ENCODE measurements at regions not wholly inside any gene's neighbourhood (a gene's known extent, or its start where the extent isn't known, plus 50 kb on each side); places are given as distances from the start of the nearest gene placed in this dataset.

GRCh38 chr6:74070091-74070490 is 374.1 kb downstream of the CD109 start:
- no peak overlapping the region for H3K27ac ChIP-seq (ENCODE audit: low read depth in 1 of 3, low read length in 2 of 3)
- 65 to 85% (median 67%) methylated on average over 1 of the region's 1 CpG for WGBS, 3 donors
- H3K9me3 ChIP-seq (ENCODE audit: control insufficient read depth in 2 of 2, insufficient read depth in 1 of 2, low read depth in 1 of 2, low read length in 1 of 2): no peaks in the 10 kb centered on the region
- H3K4me1 ChIP-seq (ENCODE audit: control insufficient read depth in 3 of 3, insufficient read depth in 2 of 3, low read depth in 1 of 3, low read length in 2 of 3): peaks cover 0 to 9% (median 0%) of the 10 kb centered on the region in 3 donors
- DNase-seq: no peak
- H3K36me3 ChIP-seq (ENCODE audit: control insufficient read depth in 3 of 3, insufficient read depth in 2 of 3, low read depth in 1 of 3, low read length in 3 of 3): no peaks in the 10 kb centered on the region
- no peak for FAIRE-seq
- H3K4me3 ChIP-seq (ENCODE audit: low read depth in 1 of 3, low read length in 3 of 3): no peak overlapping the region
- H3K27me3 ChIP-seq (ENCODE audit: control insufficient read depth in 3 of 3, insufficient read depth in 3 of 3, low read length in 3 of 3): peaks cover 0 to 2% (median 0%) of the 10 kb centered on the region in 3 donors

GRCh38 chr6:74069089-74069581 is 373.1 kb downstream of the CD109 start:
- FAIRE-seq: no peak
- Histone ChIP-seq H3K4me1 (ENCODE audit: control insufficient read depth in 3 of 3, insufficient read depth in 2 of 3, low read depth in 1 of 3, low read length in 2 of 3) (peaks cover 0 to 9% (median 0%) of the 10 kb centered on the region in 3 donors), H3K4me3 (ENCODE audit: low read depth in 1 of 3, low read length in 3 of 3) (no peak overlapping the region), H3K27ac (ENCODE audit: low read depth in 1 of 3, low read length in 2 of 3) (no peak overlapping the region), H3K36me3 (ENCODE audit: control insufficient read depth in 3 of 3, insufficient read depth in 2 of 3, low read depth in 1 of 3, low read length in 3 of 3) (no peaks in the 10 kb centered on the region), H3K9me3 (ENCODE audit: control insufficient read depth in 2 of 2, insufficient read depth in 1 of 2, low read depth in 1 of 2, low read length in 1 of 2) (no peaks in the 10 kb centered on the region), H3K27me3 (ENCODE audit: control insufficient read depth in 3 of 3, insufficient read depth in 3 of 3, low read length in 3 of 3) (peaks cover 0 to 2% (median 0%) of the 10 kb centered on the region in 3 donors)
- 70 to 76% (median 70%) methylated on average over 4 of the region's 4 CpGs for WGBS, 3 donors
- DNase-seq: no peak

GRCh38 chr6:74066168-74066871 is 370.3 kb downstream of the CD109 start:
- no peak overlapping the region for H3K4me3 ChIP-seq (ENCODE audit: low read depth in 1 of 3, low read length in 3 of 3)
- no peaks in the 10 kb centered on the region for H3K9me3 ChIP-seq (ENCODE audit: control insufficient read depth in 2 of 2, insufficient read depth in 1 of 2, low read depth in 1 of 2, low read length in 1 of 2)
- DNase-seq (no peak), FAIRE-seq (no peak)
- H3K27me3 ChIP-seq (ENCODE audit: control insufficient read depth in 3 of 3, insufficient read depth in 3 of 3, low read length in 3 of 3): peaks cover 0 to 2% (median 0%) of the 10 kb centered on the region in 3 donors
- no peaks in the 10 kb centered on the region for H3K36me3 ChIP-seq (ENCODE audit: control insufficient read depth in 3 of 3, insufficient read depth in 2 of 3, low read depth in 1 of 3, low read length in 3 of 3)
- no peaks in the 10 kb centered on the region for H3K4me1 ChIP-seq (ENCODE audit: control insufficient read depth in 3 of 3, insufficient read depth in 2 of 3, low read depth in 1 of 3, low read length in 2 of 3)
- H3K27ac ChIP-seq (ENCODE audit: low read depth in 1 of 3, low read length in 2 of 3): no peak overlapping the region
- 67 to 69% (median 68%) methylated on average over 10 of the region's 10 CpGs for WGBS, 3 donors

GRCh38 chr6:74065705-74066104 is 369.7 kb downstream of the CD109 start:
- 25 to 47% (median 38%) methylated on average over 1 of the region's 1 CpG for WGBS, 3 donors
- Histone ChIP-seq H3K9me3 (ENCODE audit: control insufficient read depth in 2 of 2, insufficient read depth in 1 of 2, low read depth in 1 of 2, low read length in 1 of 2) (no peaks in the 10 kb centered on the region), H3K27ac (ENCODE audit: low read depth in 1 of 3, low read length in 2 of 3) (no peak overlapping the region), H3K4me1 (ENCODE audit: control insufficient read depth in 3 of 3, insufficient read depth in 2 of 3, low read depth in 1 of 3, low read length in 2 of 3) (no peaks in the 10 kb centered on the region), H3K27me3 (ENCODE audit: control insufficient read depth in 3 of 3, insufficient read depth in 3 of 3, low read length in 3 of 3) (peaks cover 0 to 2% (median 0%) of the 10 kb centered on the region in 3 donors), H3K4me3 (ENCODE audit: low read depth in 1 of 3, low read length in 3 of 3) (no peak overlapping the region), H3K36me3 (ENCODE audit: control insufficient read depth in 3 of 3, insufficient read depth in 2 of 3, low read depth in 1 of 3, low read length in 3 of 3) (no peaks in the 10 kb centered on the region)
- DNase-seq: no peak
- no peak for FAIRE-seq

GRCh38 chr6:74063391-74063790 is 367.4 kb downstream of the CD109 start:
- FAIRE-seq (no peak), DNase-seq (no peak)
- Histone ChIP-seq H3K27me3 (ENCODE audit: control insufficient read depth in 3 of 3, insufficient read depth in 3 of 3, low read length in 3 of 3) (no peaks in the 10 kb centered on the region), H3K9me3 (ENCODE audit: control insufficient read depth in 2 of 2, insufficient read depth in 1 of 2, low read depth in 1 of 2, low read length in 1 of 2) (no peaks in the 10 kb centered on the region), H3K4me3 (ENCODE audit: low read depth in 1 of 3, low read length in 3 of 3) (no peak overlapping the region), H3K27ac (ENCODE audit: low read depth in 1 of 3, low read length in 2 of 3) (no peak overlapping the region), H3K4me1 (ENCODE audit: control insufficient read depth in 3 of 3, insufficient read depth in 2 of 3, low read depth in 1 of 3, low read length in 2 of 3) (no peaks in the 10 kb centered on the region), H3K36me3 (ENCODE audit: control insufficient read depth in 3 of 3, insufficient read depth in 2 of 3, low read depth in 1 of 3, low read length in 3 of 3) (no peaks in the 10 kb centered on the region)

GRCh38 chr6:74061201-74061600 is 365.2 kb downstream of the CD109 start:
- Histone ChIP-seq H3K27me3 (ENCODE audit: control insufficient read depth in 3 of 3, insufficient read depth in 3 of 3, low read length in 3 of 3) (no peaks in the 10 kb centered on the region), H3K36me3 (ENCODE audit: control insufficient read depth in 3 of 3, insufficient read depth in 2 of 3, low read depth in 1 of 3, low read length in 3 of 3) (no peaks in the 10 kb centered on the region), H3K27ac (ENCODE audit: low read depth in 1 of 3, low read length in 2 of 3) (no peak overlapping the region), H3K4me3 (ENCODE audit: low read depth in 1 of 3, low read length in 3 of 3) (no peak overlapping the region), H3K9me3 (ENCODE audit: control insufficient read depth in 2 of 2, insufficient read depth in 1 of 2, low read depth in 1 of 2, low read length in 1 of 2) (no peaks in the 10 kb centered on the region), H3K4me1 (ENCODE audit: control insufficient read depth in 3 of 3, insufficient read depth in 2 of 3, low read depth in 1 of 3, low read length in 2 of 3) (no peaks in the 10 kb centered on the region)
- FAIRE-seq: no peak
- no peak for DNase-seq
- WGBS, 3 donors: 34 to 75% (median 55%) methylated on average over 1 of the region's 1 CpG

- WGBS, 3 donors: 64 to 89% (median 69%) methylated on average over 2 of the region's 2 CpGs
- H3K4me3 ChIP-seq (ENCODE audit: low read depth in 1 of 3, low read length in 3 of 3): no peak overlapping the region
- H3K9me3 ChIP-seq (ENCODE audit: control insufficient read depth in 2 of 2, insufficient read depth in 1 of 2, low read depth in 1 of 2, low read length in 1 of 2): no peaks in the 10 kb centered on the region
- no peaks in the 10 kb centered on the region for H3K27me3 ChIP-seq (ENCODE audit: control insufficient read depth in 3 of 3, insufficient read depth in 3 of 3, low read length in 3 of 3)
- no peak overlapping the region for H3K27ac ChIP-seq (ENCODE audit: low read depth in 1 of 3, low read length in 2 of 3)
- no peaks in the 10 kb centered on the region for H3K36me3 ChIP-seq (ENCODE audit: control insufficient read depth in 3 of 3, insufficient read depth in 2 of 3, low read depth in 1 of 3, low read length in 3 of 3)
- no peaks in the 10 kb centered on the region for H3K4me1 ChIP-seq (ENCODE audit: control insufficient read depth in 3 of 3, insufficient read depth in 2 of 3, low read depth in 1 of 3, low read length in 2 of 3)
- DNase-seq: no peak
- no peak for FAIRE-seq
Observed at GRCh38 chr6:74060354-74060753, 364.4 kb downstream of the CD109 start.

- H3K9me3 ChIP-seq (ENCODE audit: control insufficient read depth in 2 of 2, insufficient read depth in 1 of 2, low read depth in 1 of 2, low read length in 1 of 2): no peaks in the 10 kb centered on the region
- no peaks in the 10 kb centered on the region for H3K36me3 ChIP-seq (ENCODE audit: control insufficient read depth in 3 of 3, insufficient read depth in 2 of 3, low read depth in 1 of 3, low read length in 3 of 3)
- DNase-seq (no peak), FAIRE-seq (no peak)
- 60 to 76% (median 62%) methylated on average over 2 of the region's 2 CpGs for WGBS, 3 donors
- no peak overlapping the region for H3K27ac ChIP-seq (ENCODE audit: low read depth in 1 of 3, low read length in 2 of 3)
- H3K27me3 ChIP-seq (ENCODE audit: control insufficient read depth in 3 of 3, insufficient read depth in 3 of 3, low read length in 3 of 3): no peaks in the 10 kb centered on the region
- no peak overlapping the region for H3K4me3 ChIP-seq (ENCODE audit: low read depth in 1 of 3, low read length in 3 of 3)
- no peaks in the 10 kb centered on the region for H3K4me1 ChIP-seq (ENCODE audit: control insufficient read depth in 3 of 3, insufficient read depth in 2 of 3, low read depth in 1 of 3, low read length in 2 of 3)
Observed at GRCh38 chr6:74058606-74059005, 362.6 kb downstream of the CD109 start.

GRCh38 chr6:74057326-74057725 is 361.3 kb downstream of the CD109 start:
- Histone ChIP-seq H3K27ac (ENCODE audit: low read depth in 1 of 3, low read length in 2 of 3) (no peak overlapping the region), H3K9me3 (ENCODE audit: control insufficient read depth in 2 of 2, insufficient read depth in 1 of 2, low read depth in 1 of 2, low read length in 1 of 2) (no peaks in the 10 kb centered on the region), H3K4me1 (ENCODE audit: control insufficient read depth in 3 of 3, insufficient read depth in 2 of 3, low read depth in 1 of 3, low read length in 2 of 3) (no peaks in the 10 kb centered on the region), H3K27me3 (ENCODE audit: control insufficient read depth in 3 of 3, insufficient read depth in 3 of 3, low read length in 3 of 3) (no peaks in the 10 kb centered on the region), H3K36me3 (ENCODE audit: control insufficient read depth in 3 of 3, insufficient read depth in 2 of 3, low read depth in 1 of 3, low read length in 3 of 3) (no peaks in the 10 kb centered on the region), H3K4me3 (ENCODE audit: low read depth in 1 of 3, low read length in 3 of 3) (no peak overlapping the region)
- no peak for FAIRE-seq
- DNase-seq: no peak
- 82 to 85% (median 84%) methylated on average over 2 of the region's 2 CpGs for WGBS, 3 donors

Measured in small intestine (tissue), 7 donors.